ENCODE measurements at regions not wholly inside any gene's neighbourhood (a gene's known extent, or its start where the extent isn't known, plus 50 kb on each side); places are given as distances from the start of the nearest gene placed in this dataset.

DNA sequence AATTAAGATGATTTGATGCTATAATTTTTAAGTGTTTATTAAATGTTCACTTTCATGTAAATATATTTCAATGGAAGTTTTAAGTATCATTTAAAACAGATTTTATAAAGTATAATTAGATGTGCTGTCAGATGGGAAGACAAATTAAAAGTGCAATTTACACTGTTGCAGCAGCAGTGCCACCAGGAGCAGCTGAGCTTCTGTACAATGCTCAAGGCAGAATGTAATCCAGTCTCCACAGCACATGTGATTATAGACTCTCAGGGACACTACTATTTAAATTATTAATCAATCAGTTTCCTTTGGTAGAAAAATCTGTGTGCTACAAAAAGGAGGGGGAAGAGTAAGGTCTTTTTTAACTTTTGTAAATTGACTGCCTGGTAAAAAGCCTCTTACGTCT, 285.7 kb upstream of the USP15 start:
- TF ChIP-seq, protein P1, sequence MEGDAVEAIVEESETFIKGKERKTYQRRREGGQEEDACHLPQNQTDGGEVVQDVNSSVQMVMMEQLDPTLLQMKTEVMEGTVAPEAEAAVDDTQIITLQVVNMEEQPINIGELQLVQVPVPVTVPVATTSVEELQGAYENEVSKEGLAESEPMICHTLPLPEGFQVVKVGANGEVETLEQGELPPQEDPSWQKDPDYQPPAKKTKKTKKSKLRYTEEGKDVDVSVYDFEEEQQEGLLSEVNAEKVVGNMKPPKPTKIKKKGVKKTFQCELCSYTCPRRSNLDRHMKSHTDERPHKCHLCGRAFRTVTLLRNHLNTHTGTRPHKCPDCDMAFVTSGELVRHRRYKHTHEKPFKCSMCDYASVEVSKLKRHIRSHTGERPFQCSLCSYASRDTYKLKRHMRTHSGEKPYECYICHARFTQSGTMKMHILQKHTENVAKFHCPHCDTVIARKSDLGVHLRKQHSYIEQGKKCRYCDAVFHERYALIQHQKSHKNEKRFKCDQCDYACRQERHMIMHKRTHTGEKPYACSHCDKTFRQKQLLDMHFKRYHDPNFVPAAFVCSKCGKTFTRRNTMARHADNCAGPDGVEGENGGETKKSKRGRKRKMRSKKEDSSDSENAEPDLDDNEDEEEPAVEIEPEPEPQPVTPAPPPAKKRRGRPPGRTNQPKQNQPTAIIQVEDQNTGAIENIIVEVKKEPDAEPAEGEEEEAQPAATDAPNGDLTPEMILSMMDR (IDR thresholded peaks at IDR 0.05; ENCODE audit: low read depth, low read length) = no peak
- TF ChIP-seq EZH2phosphoT487 (IDR thresholded peaks at IDR 0.05; ENCODE audit: low read depth) = no peak

Measured in OCI-LY3 (cell line).